SK-N-MC (cell line): ENCODE measurements at regions not wholly inside any gene's neighbourhood (a gene's known extent, or its start where the extent isn't known, plus 50 kb on each side); places are given as distances from the start of the nearest gene placed in this dataset.

Source experiments
- EZH2 ChIP-seq: fragments of 200-600 bp; sonication (generic); IDR thresholded peaks from one replicate; pipeline ENCODE4 v1.6.1; 2017; ENCODE audit warnings: antibody characterized with exemption
- FOXP2 ChIP-seq: optimal IDR thresholded peaks from 2 replicates; pipeline ENCODE3; 2011; ENCODE audit warnings: mild to moderate bottlenecking, moderate library complexity; ENCODE audit not compliant: insufficient read depth; ENCODE audit errors: extremely low read length, control extremely low read depth
- POLR2AphosphoS5 ChIP-seq: IDR thresholded peaks from 2 replicates; pipeline ENCODE4 v1.6.1; 2012; ENCODE audit warnings: mild to moderate bottlenecking, low read depth, low read length, borderline replicate concordance

DNA sequence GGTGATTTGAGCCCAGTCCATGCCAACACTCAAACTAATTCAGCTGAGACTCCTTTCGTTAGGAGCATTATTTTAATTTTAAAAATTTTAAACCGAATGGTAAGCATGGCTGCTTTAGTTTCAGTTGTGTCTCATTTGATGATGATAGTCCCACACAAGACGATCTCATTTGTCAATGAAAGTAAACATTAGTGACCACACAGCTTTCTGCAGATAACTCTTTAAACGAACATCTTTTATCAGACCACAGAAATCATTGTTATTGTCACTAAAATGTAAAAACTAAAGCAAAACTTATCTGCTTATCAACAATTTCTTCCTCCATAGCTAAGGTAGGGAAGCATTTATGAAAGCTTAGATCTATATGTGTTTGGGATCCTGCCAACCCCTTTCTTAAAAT is 382.2 kb downstream of the ZFHX3 start:
- TF ChIP-seq POLR2AphosphoS5 (no peak), EZH2 (no peak), FOXP2 (no peak)
